ENCODE measurements at regions not wholly inside any gene's neighbourhood (a gene's known extent, or its start where the extent isn't known, plus 50 kb on each side); places are given as distances from the start of the nearest gene placed in this dataset.
"Not testable (repeated sequence)": the region's sequence is repeated elsewhere in the genome, so short reads cannot be mapped to it uniquely, and the experiment has no call there.

- DNase-seq = no peak
Observed at GRCh38 chr18:39205565-39206195, 1640.1 kb upstream of the CELF4 start.

- DNase-seq = no peak
Observed at GRCh38 chr18:39200153-39200552, 1634.6 kb upstream of the CELF4 start.

GRCh38 chr18:39199231-39199855, 1633.7 kb upstream of the CELF4 start:
- DNase-seq = no peak

- DNase-seq = no peak
Observed at GRCh38 chr18:39198376-39198775, 1632.8 kb upstream of the CELF4 start.

GRCh38 chr18:39191931-39192330, 1626.3 kb upstream of the CELF4 start:
- no peak for DNase-seq

GRCh38 chr18:39191058-39191457, 1625.5 kb upstream of the CELF4 start:
- DNase-seq = no peak

- no peak for DNase-seq
Observed at GRCh38 chr18:39190508-39190907, 1624.9 kb upstream of the CELF4 start.

- no peak for DNase-seq
Observed at GRCh38 chr18:39188278-39188677, 1622.7 kb upstream of the CELF4 start.

- DNase-seq = no peak
Observed at GRCh38 chr18:39186008-39186407, 1620.4 kb upstream of the CELF4 start.

- DNase-seq = no peak
Observed at GRCh38 chr18:39184176-39184575, 1618.6 kb upstream of the CELF4 start.

- no peak for DNase-seq
Observed at GRCh38 chr18:39178166-39178565, 1612.6 kb upstream of the CELF4 start.

GRCh38 chr18:39172695-39173421, 1607.3 kb upstream of the CELF4 start:
- no peak for DNase-seq

- no peak for DNase-seq
Observed at GRCh38 chr18:39168723-39169122, 1603.1 kb upstream of the CELF4 start.

GRCh38 chr18:39167990-39168389, 1602.4 kb upstream of the CELF4 start:
- no peak for DNase-seq

- DNase-seq = no peak
Observed at GRCh38 chr18:39166776-39167175, 1601.2 kb upstream of the CELF4 start.

- no peak for DNase-seq
Observed at GRCh38 chr18:39162013-39162827, 1596.6 kb upstream of the CELF4 start.

GRCh38 chr18:39149211-39149806, 1583.7 kb upstream of the CELF4 start:
- no peak for DNase-seq

GRCh38 chr18:39134255-39134654, 1568.7 kb upstream of the CELF4 start:
- DNase-seq = no peak

- DNase-seq = not testable (repeated sequence)
Observed at GRCh38 chr18:39127538-39127937, 1561.9 kb upstream of the CELF4 start.

GRCh38 chr18:39113790-39114189, 1548.2 kb upstream of the CELF4 start:
- DNase-seq = no peak

- DNase-seq = no peak
Observed at GRCh38 chr18:39105104-39105503, 1539.5 kb upstream of the CELF4 start.

- DNase-seq = no peak
Observed at GRCh38 chr18:39072970-39073369, 1507.4 kb upstream of the CELF4 start.

GRCh38 chr18:39062426-39062825, 1496.8 kb upstream of the CELF4 start:
- no peak for DNase-seq

All from NCI-H1048 (cell line).